ENCODE measurements at regions not wholly inside any gene's neighbourhood (a gene's known extent, or its start where the extent isn't known, plus 50 kb on each side); places are given as distances from the start of the nearest gene placed in this dataset.

GRCh38 chr12:65536351-65536750 lies 257.9 kb downstream of the MSRB3 start:
- Histone ChIP-seq H3K4me1 (peaks cover 0 to 6% of the 10 kb centered on the region in 2 donors), H3K9me3 (no peaks in the 10 kb centered on the region), H3K27ac (peak overlapping the region in 1 of 2 donors; percentile 48), H3K4me3 (no peak overlapping the region), H3K27me3 (no peaks in the 10 kb centered on the region), H3K36me3 (no peaks in the 10 kb centered on the region)
- TF ChIP-seq CTCF (IDR thresholded peaks at IDR 0.05) = no peak
- no peak for TF ChIP-seq POLR2A (IDR thresholded peaks at IDR 0.05)
- DNase-seq = no peak
- intact Hi-C loops (cut with DNase I; ENCODE audit: low total_unique reads) = no loop called here

GRCh38 chr12:65536876-65537681 lies 258.6 kb downstream of the MSRB3 start:
- no peak overlapping the region for H3K4me3 ChIP-seq
- no peak for TF ChIP-seq CTCF (IDR thresholded peaks at IDR 0.05)
- no peak for TF ChIP-seq POLR2A (IDR thresholded peaks at IDR 0.05)
- peak overlapping the region; percentile 48 to 61 for H3K27ac ChIP-seq
- peak; percentile 28 to 61 for DNase-seq
- H3K27me3 ChIP-seq = no peaks in the 10 kb centered on the region
- intact Hi-C loops (cut with DNase I; ENCODE audit: low total_unique reads) = no loop called here
- H3K4me1 ChIP-seq = peaks cover 0 to 6% of the 10 kb centered on the region in 2 donors
- H3K36me3 ChIP-seq = no peaks in the 10 kb centered on the region
- H3K9me3 ChIP-seq = no peaks in the 10 kb centered on the region

- TF ChIP-seq CTCF (IDR thresholded peaks at IDR 0.05) = no peak
- TF ChIP-seq POLR2A (IDR thresholded peaks at IDR 0.05) = no peak
- intact Hi-C loops (cut with DNase I; ENCODE audit: low total_unique reads) = no loop called here
- Histone ChIP-seq H3K27ac (no peak overlapping the region), H3K9me3 (no peaks in the 10 kb centered on the region), H3K4me1 (peaks cover 0 to 6% of the 10 kb centered on the region in 2 donors), H3K4me3 (no peak overlapping the region), H3K36me3 (no peaks in the 10 kb centered on the region), H3K27me3 (no peaks in the 10 kb centered on the region)
- no peak for DNase-seq
Measured at GRCh38 chr12:65537978-65538377, 259.5 kb downstream of the MSRB3 start.

GRCh38 chr12:65539023-65539422 lies 260.5 kb downstream of the MSRB3 start:
- peaks cover 0 to 6% of the 10 kb centered on the region in 2 donors for H3K4me1 ChIP-seq
- H3K36me3 ChIP-seq = no peaks in the 10 kb centered on the region
- H3K9me3 ChIP-seq = no peaks in the 10 kb centered on the region
- no peak for DNase-seq
- H3K27me3 ChIP-seq = no peaks in the 10 kb centered on the region
- no peak overlapping the region for H3K4me3 ChIP-seq
- H3K27ac ChIP-seq = no peak overlapping the region
- intact Hi-C loops (cut with DNase I; ENCODE audit: low total_unique reads) = no loop called here
- TF ChIP-seq POLR2A (IDR thresholded peaks at IDR 0.05) = no peak
- no peak for TF ChIP-seq CTCF (IDR thresholded peaks at IDR 0.05)

GRCh38 chr12:65540140-65540539 lies 261.7 kb downstream of the MSRB3 start:
- Histone ChIP-seq H3K27me3 (no peaks in the 10 kb centered on the region), H3K9me3 (no peaks in the 10 kb centered on the region), H3K4me1 (peaks cover 0 to 6% of the 10 kb centered on the region in 2 donors), H3K4me3 (no peak overlapping the region), H3K36me3 (no peaks in the 10 kb centered on the region), H3K27ac (no peak overlapping the region)
- DNase-seq = no peak
- TF ChIP-seq POLR2A (IDR thresholded peaks at IDR 0.05) = no peak
- no peak for TF ChIP-seq CTCF (IDR thresholded peaks at IDR 0.05)
- intact Hi-C loops (cut with DNase I; ENCODE audit: low total_unique reads) = no loop called here

Measured in uterus (tissue), 3 donors.